Gastroesophageal sphincter (tissue), 4 donors: ENCODE measurements at regions not wholly inside any gene's neighbourhood (a gene's known extent, or its start where the extent isn't known, plus 50 kb on each side); places are given as distances from the start of the nearest gene placed in this dataset.

ENCODE experiments used
- ATAC-seq: fragments of 150-250 bp; one replicate; pipeline ENCODE4 v1.9.1; 2016; ENCODE audit warnings: mild to moderate bottlenecking, moderate library complexity
- H3K27ac ChIP-seq, 4 donors: fragments of 200-600 bp; sonication (generic) in 3 of 4; 1 replicate in 3 of 4; 2 replicates in 1 of 4; pipeline ENCODE4 v1.5.1; 2016 to 2019
- H3K27me3 ChIP-seq: fragments of 200-600 bp; sonication (generic); one replicate; pipeline ENCODE4 v1.5.1; 2019
- H3K36me3 ChIP-seq, 2 donors: fragments of 200-600 bp; sonication (generic); one replicate each; pipeline ENCODE4 v1.5.1; 2019; ENCODE audit warnings: control low read depth in 1 of 2
- H3K4me1 ChIP-seq, 3 donors: fragments of 200-600 bp; sonication (generic); 1 replicate in 2 of 3; 2 replicates in 1 of 3; pipeline ENCODE4 v1.5.1; 2016 to 2019; ENCODE audit warnings: control low read depth in 2 of 3
- H3K4me3 ChIP-seq, 2 donors: fragments of 200-600 bp; sonication (generic); one replicate each; pipeline ENCODE4 v1.5.1; 2019; ENCODE audit warnings: mild to moderate bottlenecking in 1 of 2, moderate library complexity in 1 of 2
- H3K9me3 ChIP-seq, 3 donors: fragments of 200-600 bp; sonication (generic); one replicate each; pipeline ENCODE4 v1.5.1; 2017 to 2019; ENCODE audit warnings: control low read depth in 2 of 3
- CTCF ChIP-seq, 4 experiments: fragments of 200-600 bp in 2 of 4; fragments of 450-650 bp in 2 of 4; sonication (generic) in 1 of 4; IDR thresholded peaks; one replicate each; pipeline ENCODE4 v1.5.1; 2017 to 2019; ENCODE audit warnings: antibody characterized with exemption in 4 of 4, mild to moderate bottlenecking in 2 of 4, moderate library complexity in 2 of 4
- EP300 ChIP-seq: sonication (generic); formaldehyde crosslinking; IDR thresholded peaks from one replicate; pipeline ENCODE4 v1.6.1; 2017; ENCODE audit warnings: antibody characterized with exemption, mild to moderate bottlenecking
- POLR2A ChIP-seq, 2 donors: fragments of 450-650 bp; IDR thresholded peaks; one replicate each; pipeline ENCODE4 v1.6.1; 2017; ENCODE audit warnings: antibody characterized with exemption in 2 of 2, mild to moderate bottlenecking in 2 of 2, moderate library complexity in 1 of 2
- POLR2AphosphoS5 ChIP-seq: sonication (generic); formaldehyde crosslinking; IDR thresholded peaks from one replicate; pipeline ENCODE4 v1.6.1; 2017; ENCODE audit warnings: antibody characterized with exemption
- WGBS, 2 donors: methylation state at CpG; one replicate each; pipeline ENCODE4 v1.1.5; 2018; ENCODE audit warnings: low coverage in 1 of 2; 5-methylcytosine and 5-hydroxymethylcytosine counted together

GRCh38 chr6:44731485-44732095 is 344.1 kb downstream of the CDC5L start:
- TF ChIP-seq CTCF (IDR thresholded peaks at IDR 0.05) = no peak
- no peak for TF ChIP-seq POLR2AphosphoS5
- 96 to 100% methylated on average over 2 to 6 of the region's 6 CpGs for WGBS, 2 donors
- H3K4me3 ChIP-seq = no peak overlapping the region
- no peaks in the 10 kb centered on the region for H3K4me1 ChIP-seq
- no peaks in the 10 kb centered on the region for H3K27me3 ChIP-seq
- no peaks in the 10 kb centered on the region for H3K9me3 ChIP-seq
- no peak for ATAC-seq
- no peaks in the 10 kb centered on the region for H3K36me3 ChIP-seq
- H3K27ac ChIP-seq = no peak overlapping the region

DNA sequence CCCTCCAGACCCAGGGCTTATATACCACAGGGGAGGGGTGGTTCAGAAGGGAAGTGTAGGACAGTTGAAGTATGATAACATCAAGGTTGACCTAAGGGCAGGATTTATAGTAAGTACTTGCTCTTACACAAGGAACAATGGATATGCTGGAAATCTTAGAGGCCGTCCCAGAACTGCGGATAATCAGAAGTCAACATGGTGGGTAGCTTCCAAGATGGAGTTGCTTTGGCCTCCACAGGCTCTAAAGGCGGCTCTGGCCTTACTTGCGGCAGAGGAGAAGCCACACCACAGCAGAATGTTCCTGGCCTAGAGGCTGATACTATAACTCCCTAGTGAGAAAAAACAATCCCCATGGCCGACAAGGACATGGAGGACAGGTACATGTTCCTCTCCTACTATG is 344.7 kb downstream of the CDC5L start:
- Histone ChIP-seq H3K9me3 (no peaks in the 10 kb centered on the region), H3K27ac (no peak overlapping the region)
- 100% methylated on average over 2 to 5 of the region's 5 CpGs for WGBS, 2 donors

GRCh38 chr6:44733126-44733525 is 345.6 kb downstream of the CDC5L start:
- no peaks in the 10 kb centered on the region for H3K9me3 ChIP-seq
- no peaks in the 10 kb centered on the region for H3K36me3 ChIP-seq
- H3K4me3 ChIP-seq = no peak overlapping the region
- no peak for ATAC-seq
- H3K4me1 ChIP-seq = peaks cover 0 to 3% (median under 1%) of the 10 kb centered on the region in 3 donors
- TF ChIP-seq POLR2AphosphoS5 (no peak), CTCF (IDR thresholded peaks at IDR 0.05) (no peak), EP300 (no peak), POLR2A (IDR thresholded peaks at IDR 0.05) (no peak)
- WGBS, 2 donors = 76% methylated on average over 4 of the region's 4 CpGs; no CpG with 5 or more reads in 1 of the 2 donors
- no peaks in the 10 kb centered on the region for H3K27me3 ChIP-seq
- H3K27ac ChIP-seq = no peak overlapping the region

More for the DNA sequence above, 344.7 kb downstream of the CDC5L start:
- Histone ChIP-seq H3K36me3 (no peaks in the 10 kb centered on the region), H3K27me3 (no peaks in the 10 kb centered on the region), H3K4me1 (no peaks in the 10 kb centered on the region), H3K4me3 (no peak overlapping the region)
- no peak for ATAC-seq
- no peak for TF ChIP-seq POLR2A (IDR thresholded peaks at IDR 0.05)
- TF ChIP-seq POLR2AphosphoS5 = no peak
- TF ChIP-seq CTCF (IDR thresholded peaks at IDR 0.05) = no peak
- no peak for TF ChIP-seq EP300

DNA sequence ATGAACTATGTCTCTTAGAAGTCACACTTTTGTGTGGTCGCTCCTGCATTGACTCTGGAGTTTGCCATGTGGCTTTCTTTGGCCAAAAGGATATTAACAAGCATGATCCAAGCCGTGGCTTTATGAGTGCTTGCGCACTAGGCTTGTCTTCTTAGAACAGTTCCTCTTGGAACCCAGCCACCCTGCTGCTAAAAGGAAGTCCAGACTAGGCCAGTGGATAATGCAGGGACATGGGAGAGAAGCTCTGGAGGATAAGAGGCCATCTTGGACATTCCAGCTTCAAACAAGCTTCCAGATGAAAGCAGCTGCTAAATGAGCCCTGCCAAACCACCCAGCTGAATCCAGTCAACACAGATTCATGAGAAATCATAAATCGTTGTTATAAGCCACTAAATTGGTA is 346.4 kb downstream of the CDC5L start:
- TF ChIP-seq CTCF (IDR thresholded peaks at IDR 0.05) (no peak), POLR2AphosphoS5 (no peak), EP300 (no peak), POLR2A (IDR thresholded peaks at IDR 0.05) (no peak)
- peak; percentile 60 for ATAC-seq
- no peak overlapping the region for H3K4me3 ChIP-seq
- no peak overlapping the region for H3K27ac ChIP-seq
- WGBS, 2 donors = 24% methylated on average over 4 of the region's 4 CpGs; no CpG with 5 or more reads in 1 of the 2 donors
- H3K4me1 ChIP-seq = peaks cover 0 to 9% (median 4%) of the 10 kb centered on the region in 3 donors
- H3K9me3 ChIP-seq = no peaks in the 10 kb centered on the region
- no peaks in the 10 kb centered on the region for H3K27me3 ChIP-seq
- H3K36me3 ChIP-seq = no peaks in the 10 kb centered on the region

GRCh38 chr6:44734886-44735629 is 347.6 kb downstream of the CDC5L start:
- Histone ChIP-seq H3K36me3 (no peaks in the 10 kb centered on the region), H3K27ac (no peak overlapping the region), H3K4me3 (no peak overlapping the region), H3K9me3 (no peaks in the 10 kb centered on the region), H3K27me3 (no peaks in the 10 kb centered on the region), H3K4me1 (peaks cover 0 to 9% (median 4%) of the 10 kb centered on the region in 3 donors)
- WGBS, 2 donors = 63 to 100% methylated on average over 2 to 3 of the region's 5 CpGs
- TF ChIP-seq CTCF (IDR thresholded peaks at IDR 0.05) = no peak
- no peak for TF ChIP-seq EP300
- no peak for TF ChIP-seq POLR2A (IDR thresholded peaks at IDR 0.05)
- no peak for TF ChIP-seq POLR2AphosphoS5
- ATAC-seq = no peak
